HUES6 (cell line): ENCODE measurements at regions not wholly inside any gene's neighbourhood (a gene's known extent, or its start where the extent isn't known, plus 50 kb on each side); places are given as distances from the start of the nearest gene placed in this dataset.

Experiments used
- H3K27ac ChIP-seq: 2 replicates; pipeline ENCODE4 v1.7.0; 2013; ENCODE audit warnings: low read depth, mild to moderate bottlenecking, low read length, inconsistent platforms
- H3K27me3 ChIP-seq: 2 replicates; pipeline ENCODE4 v1.6.1; 2013; ENCODE audit warnings: low read length; ENCODE audit not compliant: control insufficient read depth, insufficient read depth
- H3K36me3 ChIP-seq: 2 replicates; pipeline ENCODE4 v1.6.1; 2013; ENCODE audit warnings: low read length; ENCODE audit not compliant: control insufficient read depth, insufficient read depth
- H3K4me1 ChIP-seq: 2 replicates; pipeline ENCODE4 v1.6.1; 2013; ENCODE audit warnings: low read length; ENCODE audit not compliant: control insufficient read depth, insufficient read depth
- H3K4me3 ChIP-seq: 2 replicates; pipeline ENCODE4 v1.5.1; 2013; ENCODE audit warnings: low read depth, low read length
- H3K9ac ChIP-seq: one replicate; pipeline ENCODE4 v1.6.1; 2013; ENCODE audit warnings: mild to moderate bottlenecking, low read length
- H3K9me3 ChIP-seq: 2 replicates; pipeline ENCODE4 v1.6.1; 2013; ENCODE audit warnings: low read depth, low read length; ENCODE audit not compliant: control insufficient read depth, insufficient read depth

- Histone ChIP-seq H3K4me3 (no peak overlapping the region), H3K9ac (no peak overlapping the region), H3K4me1 (no peaks in the 10 kb centered on the region), H3K9me3 (no peaks in the 10 kb centered on the region), H3K36me3 (no peaks in the 10 kb centered on the region), H3K27me3 (no peaks in the 10 kb centered on the region), H3K27ac (no peak overlapping the region)
Measured at GRCh38 chr14:42909659-42910058, 1303.0 kb downstream of the LRFN5 start.

DNA sequence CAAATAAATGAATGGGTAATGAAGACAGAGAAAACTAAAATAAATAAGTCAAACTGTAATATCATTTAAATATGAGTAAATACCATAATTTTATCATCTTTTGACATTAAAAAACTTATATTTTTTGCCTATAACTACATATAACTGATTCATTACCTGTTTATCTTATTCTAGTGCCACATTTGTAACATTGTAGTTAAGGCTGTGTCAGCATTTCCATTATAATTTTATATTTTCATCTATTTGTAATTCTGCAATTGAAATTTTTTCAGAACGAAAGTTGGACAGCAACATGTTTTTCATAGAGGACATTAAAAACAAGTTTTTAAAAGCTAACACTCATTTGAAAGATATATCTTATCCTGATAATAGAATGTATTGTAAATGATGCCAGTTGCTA lies 1286.5 kb downstream of the LRFN5 start:
- Histone ChIP-seq H3K4me1 (no peaks in the 10 kb centered on the region), H3K27ac (no peak overlapping the region), H3K9ac (no peak overlapping the region), H3K4me3 (no peak overlapping the region), H3K9me3 (no peaks in the 10 kb centered on the region), H3K36me3 (no peaks in the 10 kb centered on the region), H3K27me3 (no peaks in the 10 kb centered on the region)

DNA sequence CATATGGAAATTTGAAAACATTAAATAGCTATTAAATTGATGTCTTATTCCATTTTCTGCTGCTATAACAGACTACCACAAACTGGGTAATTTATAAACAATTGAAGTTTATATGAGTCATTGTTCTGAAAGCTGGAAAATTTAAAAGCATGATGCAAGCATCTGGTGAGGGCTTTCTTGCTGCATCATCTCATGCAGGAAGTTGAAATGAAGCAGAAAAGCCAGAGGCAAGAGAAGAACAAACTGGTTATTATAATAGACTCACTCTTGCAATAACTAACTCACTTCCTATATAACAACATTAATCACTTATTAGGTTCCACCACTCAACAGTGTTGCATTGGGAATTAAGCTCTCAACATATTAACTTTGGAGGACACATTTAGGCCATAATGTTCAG lies 1277.4 kb downstream of the LRFN5 start:
- H3K9me3 ChIP-seq: no peaks in the 10 kb centered on the region
- no peaks in the 10 kb centered on the region for H3K27me3 ChIP-seq
- no peak overlapping the region for H3K27ac ChIP-seq

GRCh38 chr14:42877716-42878115 lies 1271.0 kb downstream of the LRFN5 start:
- Histone ChIP-seq H3K36me3 (no peaks in the 10 kb centered on the region), H3K27ac (no peak overlapping the region), H3K27me3 (no peaks in the 10 kb centered on the region), H3K9me3 (no peaks in the 10 kb centered on the region), H3K9ac (no peak overlapping the region), H3K4me1 (peaks cover 4% of the 10 kb centered on the region), H3K4me3 (no peak overlapping the region)

More for the DNA sequence above, 1277.4 kb downstream of the LRFN5 start:
- Histone ChIP-seq H3K4me1 (no peaks in the 10 kb centered on the region), H3K9ac (no peak overlapping the region), H3K4me3 (no peak overlapping the region), H3K36me3 (no peaks in the 10 kb centered on the region)

GRCh38 chr14:42872786-42873185 lies 1266.1 kb downstream of the LRFN5 start:
- H3K9me3 ChIP-seq: no peaks in the 10 kb centered on the region
- no peak overlapping the region for H3K9ac ChIP-seq
- peaks cover 5% of the 10 kb centered on the region for H3K4me1 ChIP-seq
- no peaks in the 10 kb centered on the region for H3K36me3 ChIP-seq
- H3K4me3 ChIP-seq: no peak overlapping the region
- no peak overlapping the region for H3K27ac ChIP-seq
- H3K27me3 ChIP-seq: no peaks in the 10 kb centered on the region

DNA sequence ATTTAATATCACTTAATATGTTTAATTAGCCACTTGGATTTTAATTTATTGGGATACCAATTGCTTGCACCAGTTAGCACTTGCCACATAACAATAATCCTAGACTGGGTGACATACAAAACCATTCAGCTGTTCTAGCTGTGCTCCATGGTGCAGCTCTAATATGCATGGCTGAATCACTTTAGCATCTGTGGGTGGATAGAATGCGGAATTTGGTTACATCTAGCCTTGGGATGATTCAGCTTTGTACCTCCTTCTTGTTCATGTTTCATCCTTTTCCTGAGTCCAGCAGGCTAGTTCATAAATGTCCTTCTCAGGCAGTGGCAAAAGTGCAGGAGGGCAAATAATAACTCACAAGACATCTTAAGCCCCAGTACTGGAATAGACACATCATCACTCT lies 1263.0 kb downstream of the LRFN5 start:
- Histone ChIP-seq H3K9ac (no peak overlapping the region), H3K4me3 (no peak overlapping the region), H3K36me3 (no peaks in the 10 kb centered on the region), H3K27ac (no peak overlapping the region), H3K27me3 (no peaks in the 10 kb centered on the region), H3K4me1 (peaks cover 5% of the 10 kb centered on the region), H3K9me3 (no peaks in the 10 kb centered on the region)

DNA sequence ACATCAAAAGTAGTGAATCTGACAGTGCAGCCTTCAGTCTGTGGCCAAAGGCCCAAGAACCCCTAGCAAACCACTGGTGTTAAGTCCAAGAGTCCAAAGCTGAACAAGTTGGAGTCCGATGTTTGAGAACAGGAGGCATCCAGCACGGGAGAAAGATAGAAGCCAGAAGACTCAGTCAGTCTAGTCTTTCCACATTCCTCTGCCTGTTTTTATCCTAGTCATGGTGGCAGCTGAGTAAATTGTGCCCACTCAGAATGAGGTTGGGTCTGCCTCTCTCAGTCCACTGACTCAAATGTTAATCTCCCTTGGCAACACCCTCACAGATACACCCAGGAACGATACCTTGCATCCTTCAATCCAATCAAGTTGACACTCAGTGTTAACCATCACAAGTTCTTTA lies 1255.4 kb downstream of the LRFN5 start:
- Histone ChIP-seq H3K9ac (no peak overlapping the region), H3K27me3 (no peaks in the 10 kb centered on the region), H3K4me3 (no peak overlapping the region), H3K36me3 (no peaks in the 10 kb centered on the region), H3K9me3 (no peaks in the 10 kb centered on the region), H3K27ac (no peak overlapping the region), H3K4me1 (no peaks in the 10 kb centered on the region)

DNA sequence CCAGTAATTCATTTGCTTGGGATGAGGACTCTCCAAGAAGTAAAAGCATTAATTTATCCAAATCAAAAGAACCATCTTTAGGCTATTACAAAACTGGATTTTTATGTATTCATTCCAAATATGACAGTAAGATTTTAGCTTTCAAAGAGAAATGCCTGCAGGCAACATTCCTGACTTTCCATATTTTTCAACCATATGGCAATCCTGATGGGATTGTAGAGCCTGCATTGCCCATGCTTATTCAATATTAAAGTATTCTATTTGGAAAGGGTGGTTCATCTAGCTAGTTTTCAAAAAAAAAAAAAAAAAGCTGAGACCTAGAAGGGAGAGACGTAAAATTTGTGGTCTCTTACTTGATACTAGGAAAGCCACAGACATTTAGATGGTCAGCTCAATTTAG lies 1253.7 kb downstream of the LRFN5 start:
- Histone ChIP-seq H3K27me3 (no peaks in the 10 kb centered on the region), H3K9ac (no peak overlapping the region), H3K4me3 (no peak overlapping the region), H3K4me1 (no peaks in the 10 kb centered on the region), H3K36me3 (no peaks in the 10 kb centered on the region), H3K27ac (no peak overlapping the region), H3K9me3 (no peaks in the 10 kb centered on the region)

GRCh38 chr14:42856106-42856505 lies 1249.4 kb downstream of the LRFN5 start:
- no peak overlapping the region for H3K9ac ChIP-seq
- H3K27ac ChIP-seq: no peak overlapping the region
- no peak overlapping the region for H3K4me3 ChIP-seq
- no peaks in the 10 kb centered on the region for H3K36me3 ChIP-seq
- H3K27me3 ChIP-seq: no peaks in the 10 kb centered on the region
- no peaks in the 10 kb centered on the region for H3K4me1 ChIP-seq
- no peaks in the 10 kb centered on the region for H3K9me3 ChIP-seq

GRCh38 chr14:42855085-42855484 lies 1248.4 kb downstream of the LRFN5 start:
- Histone ChIP-seq H3K27me3 (no peaks in the 10 kb centered on the region), H3K4me3 (no peak overlapping the region), H3K36me3 (no peaks in the 10 kb centered on the region), H3K4me1 (no peaks in the 10 kb centered on the region), H3K27ac (no peak overlapping the region), H3K9me3 (no peaks in the 10 kb centered on the region), H3K9ac (no peak overlapping the region)

DNA sequence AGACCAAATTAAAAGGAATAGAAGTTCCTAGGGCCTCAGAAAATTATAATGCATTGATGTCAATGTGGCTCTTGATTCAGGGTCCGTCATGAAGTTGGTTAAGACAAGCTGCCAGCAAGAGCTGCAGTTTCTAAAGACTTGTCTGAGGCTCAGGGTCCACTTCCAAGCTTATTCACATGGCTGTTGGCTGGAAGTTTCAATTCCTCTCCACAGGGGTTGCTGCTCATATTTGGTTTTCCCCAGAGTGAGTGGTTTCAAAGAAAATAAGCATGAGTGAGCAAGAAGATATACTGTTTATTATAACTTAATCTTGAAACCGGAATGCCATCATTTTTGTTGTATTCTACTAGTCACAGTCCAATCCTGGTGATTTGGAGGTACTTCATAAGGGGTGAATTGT lies 1247.4 kb downstream of the LRFN5 start:
- H3K27me3 ChIP-seq: no peaks in the 10 kb centered on the region
- no peak overlapping the region for H3K9ac ChIP-seq
- H3K9me3 ChIP-seq: no peaks in the 10 kb centered on the region
- no peaks in the 10 kb centered on the region for H3K4me1 ChIP-seq
- no peaks in the 10 kb centered on the region for H3K36me3 ChIP-seq
- no peak overlapping the region for H3K27ac ChIP-seq
- H3K4me3 ChIP-seq: no peak overlapping the region

GRCh38 chr14:42848652-42849051 lies 1242.0 kb downstream of the LRFN5 start:
- Histone ChIP-seq H3K27me3 (no peaks in the 10 kb centered on the region), H3K9me3 (no peaks in the 10 kb centered on the region; the same call in 1 of the 2 replicates), H3K36me3 (no peaks in the 10 kb centered on the region), H3K9ac (no peak overlapping the region), H3K27ac (no peak overlapping the region), H3K4me3 (no peak overlapping the region), H3K4me1 (no peaks in the 10 kb centered on the region)
